KOPT-K1 (cell line): ENCODE measurements at regions not wholly inside any gene's neighbourhood (a gene's known extent, or its start where the extent isn't known, plus 50 kb on each side); places are given as distances from the start of the nearest gene placed in this dataset.
"Not testable (repeated sequence)": the region's sequence is repeated elsewhere in the genome, so short reads cannot be mapped to it uniquely, and the experiment has no call there.

Experiments used
- H3K27ac ChIP-seq: fragments of 200-600 bp; sonication (generic); 2 replicates; pipeline ENCODE4 v1.5.1; 2016; ENCODE audit warnings: antibody characterized with exemption, mild to moderate bottlenecking, low read depth, low read length; ENCODE audit not compliant: poor library complexity, severe bottlenecking
- H3K36me3 ChIP-seq: fragments of 200-600 bp; sonication (generic); 2 replicates; pipeline ENCODE4 v1.5.1; 2017; ENCODE audit warnings: antibody characterized with exemption, mild to moderate bottlenecking, low read length, moderate library complexity; ENCODE audit not compliant: insufficient read depth
- H3K9me3 ChIP-seq: fragments of 200-600 bp; sonication (generic); 2 replicates; pipeline ENCODE4 v1.5.1; 2017; ENCODE audit warnings: antibody characterized with exemption, low read length, mild to moderate bottlenecking; ENCODE audit not compliant: insufficient read depth, poor library complexity, severe bottlenecking

DNA sequence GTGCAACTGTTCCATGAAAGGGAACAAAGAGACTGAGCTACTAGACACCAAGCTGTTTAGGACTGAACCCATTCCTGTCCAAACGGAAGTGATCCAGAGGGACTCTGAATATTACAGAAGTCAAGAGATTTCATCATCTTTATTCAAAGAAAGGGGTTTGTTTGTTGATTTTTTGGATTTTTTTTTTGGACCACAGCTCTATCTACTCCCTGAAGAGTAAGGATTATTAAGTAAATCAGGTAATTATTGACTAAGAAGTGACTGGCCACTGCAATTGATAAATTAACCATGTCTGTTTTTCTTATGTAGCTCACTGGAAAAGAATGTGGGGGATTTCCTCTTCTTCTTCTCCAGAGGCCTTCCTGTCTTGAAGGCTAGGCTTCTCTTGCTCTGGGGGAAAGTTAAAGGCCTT, 146.6 kb upstream of the TPM1 start:
- H3K36me3 ChIP-seq = no peaks in the 10 kb centered on the region
- no peak overlapping the region for H3K27ac ChIP-seq

DNA sequence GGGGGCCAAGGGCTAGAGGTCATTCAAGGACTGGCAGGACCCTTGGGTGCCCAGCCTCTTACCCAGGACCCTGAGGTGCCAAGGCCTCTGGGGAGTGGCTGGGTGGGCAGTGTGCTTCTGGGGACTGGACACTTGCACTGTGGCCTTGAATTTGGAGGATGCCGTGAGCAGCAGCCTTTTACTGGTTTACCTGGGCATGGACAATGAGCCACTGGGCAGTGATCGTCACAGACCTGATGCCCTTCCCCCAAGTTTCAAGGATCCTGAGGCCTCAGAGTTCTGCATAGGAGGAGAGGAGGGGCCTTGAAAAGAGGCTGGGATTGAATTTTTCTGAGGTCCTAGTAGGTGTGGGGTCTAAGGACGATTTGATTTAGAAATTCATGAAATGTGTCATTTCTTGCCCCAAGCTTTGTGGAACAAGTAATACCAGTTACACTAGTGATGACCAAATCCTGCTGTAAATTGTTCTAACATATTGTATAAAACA, 146.1 kb upstream of the TPM1 start:
- Histone ChIP-seq H3K27ac (no peak overlapping the region), H3K36me3 (no peaks in the 10 kb centered on the region), H3K9me3 (no peaks in the 10 kb centered on the region)

More for the DNA sequence above, 146.6 kb upstream of the TPM1 start:
- H3K9me3 ChIP-seq = no peaks in the 10 kb centered on the region

DNA sequence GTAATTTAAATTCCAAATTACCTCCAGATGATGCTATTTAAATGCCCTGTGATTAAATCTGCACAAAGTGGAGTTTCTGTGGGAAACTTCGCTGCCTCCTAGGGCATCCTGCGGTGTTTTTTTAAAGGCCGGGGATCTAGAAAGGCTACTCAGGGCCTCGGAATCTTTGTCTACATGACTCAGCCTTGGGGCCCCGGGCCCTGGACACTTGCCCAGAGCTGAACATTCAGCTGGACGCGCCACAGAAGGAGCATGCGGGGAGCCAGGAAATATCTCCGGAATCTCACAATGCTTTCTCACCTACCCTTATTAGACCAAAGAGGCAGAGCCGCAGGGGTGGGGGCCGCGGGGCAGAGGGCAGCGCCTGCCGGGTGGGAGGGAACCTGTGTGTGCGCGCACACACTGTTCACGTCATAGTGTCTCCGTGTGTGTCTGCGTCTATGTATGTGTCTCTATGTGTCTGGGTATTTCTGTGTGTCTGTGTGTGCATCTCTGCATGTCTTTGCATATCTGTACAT, 145.5 kb upstream of the TPM1 start:
- H3K9me3 ChIP-seq = no peaks in the 10 kb centered on the region
- H3K36me3 ChIP-seq = no peaks in the 10 kb centered on the region
- H3K27ac ChIP-seq = no peak overlapping the region

DNA sequence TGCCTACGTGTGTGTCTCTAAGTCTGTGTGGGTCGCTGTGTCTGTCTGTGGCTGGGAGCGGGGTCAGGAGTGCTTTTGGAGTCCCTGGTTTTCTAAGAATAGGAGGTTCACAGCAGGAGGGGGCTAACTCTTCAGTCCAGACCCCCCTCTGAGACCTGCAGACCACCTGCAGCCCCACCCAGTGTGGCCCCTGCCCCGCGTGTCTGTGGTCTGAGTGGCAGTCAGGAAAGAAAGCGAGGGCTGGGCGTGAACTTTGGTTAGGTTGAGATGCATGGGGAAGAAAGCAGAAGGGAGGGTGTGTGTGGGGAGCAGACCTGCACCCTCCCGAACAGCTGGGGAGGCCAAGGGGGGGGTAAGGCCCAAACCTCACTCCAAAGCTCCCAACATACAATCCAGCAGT, 144.9 kb upstream of the TPM1 start:
- Histone ChIP-seq H3K9me3 (no peaks in the 10 kb centered on the region), H3K36me3 (no peaks in the 10 kb centered on the region), H3K27ac (no peak overlapping the region)

DNA sequence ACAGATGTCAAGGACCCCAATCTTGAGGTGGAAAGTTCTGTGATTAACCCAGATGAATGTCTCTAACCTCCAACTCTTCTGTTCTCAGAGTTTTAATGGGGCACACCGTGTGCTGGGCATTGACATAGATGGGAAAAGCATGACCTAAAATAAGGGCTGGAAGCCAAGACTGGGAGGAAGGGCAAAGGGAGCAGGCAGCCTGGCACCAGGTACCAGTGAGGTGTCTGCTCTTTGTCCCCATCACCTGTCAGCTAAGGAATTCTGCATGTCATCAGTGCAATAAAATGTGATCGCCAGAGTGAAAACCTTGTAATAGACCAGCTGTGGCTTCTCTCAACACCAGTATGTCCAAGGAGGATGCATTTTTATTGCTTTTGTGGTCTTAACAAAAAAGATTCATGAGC, 143.5 kb upstream of the TPM1 start:
- Histone ChIP-seq H3K36me3 (no peaks in the 10 kb centered on the region), H3K27ac (no peak overlapping the region), H3K9me3 (no peaks in the 10 kb centered on the region)

DNA sequence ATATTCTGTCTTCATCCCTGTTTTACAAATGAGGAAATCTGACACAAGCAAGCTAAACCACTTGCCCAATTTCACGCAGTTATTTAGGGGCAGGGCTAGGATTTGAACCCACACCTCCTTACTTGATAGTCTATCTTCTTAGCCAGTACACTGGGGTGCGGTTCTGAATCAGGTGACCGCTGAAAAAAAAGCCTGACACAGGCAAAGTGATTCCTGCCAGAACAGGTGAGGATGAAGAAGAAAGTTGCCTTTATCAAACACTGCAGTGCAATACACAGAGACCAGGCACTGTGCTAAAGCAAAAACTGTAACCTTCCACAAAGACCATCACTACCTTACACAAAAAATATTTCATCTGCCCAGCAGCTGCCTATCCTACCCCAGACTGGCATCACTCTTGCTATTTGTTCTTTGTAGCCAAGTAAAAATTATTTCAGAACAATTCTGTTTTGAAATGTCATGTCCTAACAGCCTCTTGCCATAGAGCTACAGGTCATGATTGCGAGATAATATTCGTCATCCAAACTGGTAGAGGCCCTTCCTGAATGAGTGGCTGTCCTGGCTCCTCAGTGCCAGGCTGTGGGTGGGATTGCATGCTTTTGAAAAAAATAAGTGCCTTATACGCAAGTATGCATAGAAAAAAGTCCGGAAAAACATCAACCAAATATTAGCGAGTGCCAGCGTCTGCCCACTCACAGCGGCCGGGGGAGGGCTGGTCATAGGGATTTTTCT, 142.3 kb upstream of the TPM1 start:
- H3K9me3 ChIP-seq = no peaks in the 10 kb centered on the region
- no peak overlapping the region for H3K27ac ChIP-seq
- H3K36me3 ChIP-seq = no peaks in the 10 kb centered on the region

DNA sequence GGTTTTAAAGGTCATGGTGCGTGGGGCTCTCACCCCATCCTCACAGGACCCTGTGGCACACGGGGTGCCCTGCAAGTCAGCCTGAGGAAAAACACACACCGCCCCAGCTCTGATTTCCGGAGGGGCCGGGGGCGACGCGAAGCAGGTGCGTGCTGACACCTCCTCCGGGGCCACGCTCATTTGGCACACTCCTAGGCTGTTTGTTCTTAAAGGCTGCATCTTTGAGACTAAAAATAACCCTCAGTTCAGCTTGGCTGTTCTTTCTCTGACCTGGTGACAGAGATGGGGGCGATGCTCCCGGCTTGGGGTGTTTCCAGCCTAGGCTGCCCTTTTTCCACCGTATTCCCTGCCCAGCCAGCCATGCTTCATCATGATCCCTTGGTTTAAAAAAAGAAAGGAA, 141.5 kb upstream of the TPM1 start:
- H3K9me3 ChIP-seq = no peaks in the 10 kb centered on the region
- H3K36me3 ChIP-seq = no peaks in the 10 kb centered on the region
- no peak overlapping the region for H3K27ac ChIP-seq

DNA sequence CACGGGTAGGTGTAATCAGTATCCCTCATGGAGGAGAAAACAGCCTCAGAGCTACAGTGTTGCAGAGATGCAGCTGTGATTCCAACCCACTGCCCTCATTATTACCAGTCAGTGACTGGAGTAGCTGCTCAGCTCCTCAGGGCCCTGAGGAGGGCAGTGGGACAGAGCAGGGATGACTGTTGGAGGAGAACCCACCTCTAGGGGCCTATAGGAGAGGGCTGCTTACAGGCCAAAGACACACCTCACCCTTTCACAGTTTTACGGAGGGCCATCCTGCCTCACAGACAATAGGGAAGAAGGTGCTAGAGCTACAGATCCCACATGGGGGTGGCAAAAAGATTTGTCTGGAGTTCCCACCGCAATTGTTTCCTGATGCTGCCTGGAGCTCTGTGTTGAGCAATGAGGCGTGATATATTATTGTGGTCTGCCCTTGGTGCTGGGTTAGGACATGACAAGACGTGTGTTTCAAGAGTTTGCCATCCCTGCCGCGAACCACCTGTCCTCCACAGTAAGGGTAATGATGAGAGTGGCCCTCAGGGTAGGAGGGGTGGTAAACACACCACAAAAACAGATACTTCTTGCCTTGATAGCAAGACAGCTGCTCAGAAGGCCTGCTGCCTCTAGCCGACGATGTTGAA, 140.5 kb upstream of the TPM1 start:
- no peaks in the 10 kb centered on the region for H3K36me3 ChIP-seq
- no peaks in the 10 kb centered on the region for H3K9me3 ChIP-seq
- no peak overlapping the region for H3K27ac ChIP-seq

DNA sequence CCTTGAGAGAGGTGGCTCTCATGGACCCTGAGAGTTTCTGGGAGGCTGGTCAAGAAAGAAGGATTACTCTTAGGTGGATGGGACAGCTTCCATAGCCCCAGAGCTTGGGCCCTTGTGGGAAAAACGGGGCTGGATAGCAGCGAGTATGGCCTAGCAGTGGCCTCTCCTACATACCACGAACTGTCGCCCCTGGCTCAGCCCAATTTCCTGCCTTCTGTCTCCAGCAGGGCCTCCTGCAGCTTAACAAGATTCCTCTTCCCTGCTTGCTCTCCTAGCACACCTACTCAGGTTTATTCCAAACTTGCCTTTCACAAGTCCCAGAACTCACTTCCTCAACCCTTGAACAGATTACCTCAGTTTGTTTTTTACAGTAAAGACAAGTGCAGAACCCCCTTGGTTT, 139.7 kb upstream of the TPM1 start:
- no peaks in the 10 kb centered on the region for H3K36me3 ChIP-seq
- H3K27ac ChIP-seq = no peak overlapping the region
- H3K9me3 ChIP-seq = no peaks in the 10 kb centered on the region

DNA sequence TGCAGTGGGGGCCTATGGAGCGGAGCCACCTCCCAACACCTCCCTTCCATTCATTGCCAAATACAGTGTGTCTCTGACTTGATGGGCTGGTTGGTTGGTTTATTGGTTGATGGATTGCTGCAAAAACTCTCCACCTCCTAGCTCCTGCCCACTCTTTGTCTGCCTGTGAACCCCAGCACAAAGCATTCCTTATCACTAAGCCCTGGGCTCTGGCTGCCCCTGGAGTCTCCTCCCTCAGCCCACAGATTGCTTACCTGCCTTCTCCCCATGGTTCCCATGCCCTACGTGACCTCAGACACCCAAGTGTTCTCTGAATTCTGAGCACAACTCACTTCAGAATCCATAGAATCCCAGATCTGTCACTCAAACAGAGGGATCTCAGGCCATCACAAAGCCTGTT, 139.1 kb upstream of the TPM1 start:
- Histone ChIP-seq H3K27ac (no peak overlapping the region), H3K9me3 (no peaks in the 10 kb centered on the region), H3K36me3 (no peaks in the 10 kb centered on the region)

DNA sequence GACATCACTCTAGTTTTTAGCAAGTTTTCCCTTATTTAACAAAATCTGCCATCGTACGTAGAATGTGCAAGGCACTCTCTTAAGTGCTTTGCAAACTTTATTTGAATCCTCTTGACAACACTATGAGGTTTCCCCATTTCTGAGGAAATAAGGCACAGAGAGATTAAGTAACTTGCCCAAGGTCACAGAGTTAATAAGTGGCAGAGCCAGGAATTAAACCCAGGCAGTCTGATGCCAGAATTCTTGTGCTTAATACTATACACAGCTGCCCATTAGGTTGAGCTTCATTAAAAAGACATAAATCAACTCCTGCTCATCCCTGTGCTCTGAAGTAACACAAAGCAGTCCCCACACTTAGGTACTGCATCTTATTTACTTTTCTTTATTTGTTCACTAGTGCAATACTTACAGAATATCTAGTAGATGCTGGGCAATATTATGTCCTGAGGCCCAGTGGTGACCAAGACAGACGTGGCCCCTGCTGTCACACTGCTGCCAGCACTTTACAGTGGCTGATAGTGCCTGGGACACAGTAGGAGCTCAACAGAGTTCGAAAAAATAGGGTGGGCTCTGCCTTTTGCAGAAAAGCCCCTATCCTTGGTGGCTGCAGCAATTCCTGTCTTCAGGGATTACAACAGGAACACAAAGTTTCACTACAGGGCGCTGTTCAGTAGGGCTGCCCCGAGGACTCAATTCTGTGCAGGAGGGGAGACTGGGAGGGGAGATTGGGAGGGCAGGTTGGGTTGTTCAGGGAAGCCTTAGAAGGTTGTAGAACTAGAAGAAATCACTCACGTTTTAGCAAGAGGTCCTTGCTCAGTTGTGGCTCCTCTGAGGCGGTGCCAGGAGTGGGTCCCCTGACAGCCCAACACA, 138.3 kb upstream of the TPM1 start:
- H3K27ac ChIP-seq = no peak overlapping the region
- no peaks in the 10 kb centered on the region for H3K9me3 ChIP-seq
- no peaks in the 10 kb centered on the region for H3K36me3 ChIP-seq

DNA sequence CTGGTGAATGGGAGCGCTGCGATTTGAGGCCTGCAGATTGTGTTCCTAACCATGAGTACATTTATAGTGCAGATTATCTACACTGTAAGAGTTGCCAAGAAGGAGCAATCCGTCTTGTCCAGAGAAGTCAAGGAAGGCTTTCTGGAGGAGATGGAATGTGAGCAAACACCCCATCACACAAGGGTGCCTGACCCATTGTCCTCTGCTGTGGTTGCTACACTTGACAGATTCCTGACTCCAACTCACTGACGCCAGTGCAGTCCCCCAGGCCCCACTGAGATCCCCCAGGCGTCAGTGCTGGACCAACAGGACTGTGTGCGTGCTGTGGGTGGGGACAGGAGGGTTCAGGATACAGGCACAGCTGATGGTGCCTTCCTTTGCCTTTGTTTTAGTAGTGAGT, 135.9 kb upstream of the TPM1 start:
- no peak overlapping the region for H3K27ac ChIP-seq
- no peaks in the 10 kb centered on the region for H3K9me3 ChIP-seq
- no peaks in the 10 kb centered on the region for H3K36me3 ChIP-seq

DNA sequence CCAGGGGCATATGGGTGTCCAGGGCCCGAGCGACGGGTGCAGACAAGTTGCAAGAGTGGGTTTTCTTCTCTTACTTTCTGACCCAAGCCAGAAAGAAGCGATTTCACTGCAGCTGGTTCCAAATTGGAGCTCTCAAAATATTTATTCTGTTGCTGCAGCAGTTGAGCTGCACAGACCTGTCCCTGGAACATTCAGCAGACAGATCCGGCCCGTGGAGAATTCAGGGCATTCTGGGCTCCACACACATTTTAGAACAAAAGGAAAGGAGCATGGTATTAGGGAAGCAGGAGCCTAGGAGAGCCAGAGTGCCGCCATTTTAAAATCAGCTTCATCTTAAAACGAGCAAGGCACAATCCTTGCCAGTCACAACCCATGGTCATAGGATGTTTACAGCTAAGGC, 135.3 kb upstream of the TPM1 start:
- Histone ChIP-seq H3K36me3 (no peaks in the 10 kb centered on the region), H3K9me3 (no peaks in the 10 kb centered on the region), H3K27ac (no peak overlapping the region)

DNA sequence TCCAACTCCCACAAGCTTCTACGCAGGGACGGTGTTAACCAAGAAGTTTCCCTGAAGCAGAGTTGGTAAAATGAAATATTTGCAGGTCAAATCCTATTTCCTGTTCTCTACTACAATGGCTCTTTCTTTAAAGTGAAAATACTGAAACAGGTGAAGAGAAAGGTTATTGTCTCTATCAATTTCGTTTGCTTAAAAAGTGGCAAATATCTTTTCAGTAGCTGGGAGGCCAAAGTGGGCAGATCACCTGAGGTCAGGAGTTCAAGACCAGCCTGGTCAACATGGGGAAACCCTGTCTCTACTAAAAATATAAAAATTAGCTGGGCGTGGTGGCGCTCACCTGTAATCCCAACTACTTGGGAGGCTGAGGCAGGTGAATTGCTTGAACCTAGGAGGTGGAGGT, 134.2 kb upstream of the TPM1 start:
- not testable (repeated sequence) for H3K36me3 ChIP-seq, H3K27ac ChIP-seq, H3K9me3 ChIP-seq

DNA sequence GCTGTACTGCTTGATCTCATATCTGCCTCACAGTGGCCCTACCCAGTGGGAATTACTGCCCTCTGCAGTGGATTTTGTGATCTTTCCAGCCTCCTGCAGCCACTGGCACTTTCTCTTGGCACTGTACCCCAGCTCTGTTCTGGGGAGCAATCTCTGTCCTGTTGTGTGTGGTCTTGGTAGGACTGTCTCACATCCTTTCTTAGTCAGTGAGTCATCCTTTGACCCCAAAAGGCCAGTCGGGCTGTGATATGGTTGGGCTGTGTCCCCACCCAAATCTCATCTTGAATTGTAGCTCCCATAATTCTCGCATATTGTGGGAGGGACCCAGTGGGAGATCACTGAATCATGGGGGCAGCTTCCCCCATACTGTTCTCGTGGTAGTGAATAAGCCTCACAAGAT, 133.3 kb upstream of the TPM1 start:
- Histone ChIP-seq H3K36me3 (no peaks in the 10 kb centered on the region), H3K9me3 (no peaks in the 10 kb centered on the region), H3K27ac (no peak overlapping the region)
